ENCODE measurements at regions not wholly inside any gene's neighbourhood (a gene's known extent, or its start where the extent isn't known, plus 50 kb on each side); places are given as distances from the start of the nearest gene placed in this dataset.

DNA sequence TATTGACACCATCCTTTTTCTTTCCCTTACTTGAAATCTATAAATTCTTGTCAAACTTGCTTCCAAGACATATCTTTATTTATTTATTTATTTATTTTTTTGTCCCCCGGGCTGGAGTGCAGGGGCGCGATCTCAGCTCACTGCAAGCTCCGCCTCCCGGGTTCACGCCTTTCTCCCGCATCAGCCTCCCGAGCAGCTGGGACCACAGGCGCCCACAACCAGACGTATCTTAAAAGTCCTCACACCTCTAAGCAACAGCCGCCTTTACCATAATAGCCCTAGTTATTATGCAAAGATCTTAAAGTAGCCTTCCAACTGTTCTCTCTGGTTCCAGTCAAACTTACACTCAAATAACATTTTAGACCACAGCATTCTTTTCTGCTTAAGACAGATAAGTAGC lies 657.0 kb upstream of the B3GAT1 start:
- ATAC-seq (no peak), DNase-seq (no peak)
- intact Hi-C loops (cut with DNase I), result no loop called here
- H3K9me3 ChIP-seq, result no peaks in the 10 kb centered on the region
- no peaks in the 10 kb centered on the region for H3K27me3 ChIP-seq
- H3K4me1 ChIP-seq, result no peaks in the 10 kb centered on the region
- no peak overlapping the region for H3K27ac ChIP-seq
- H3K4me3 ChIP-seq, result no peak overlapping the region
- TF ChIP-seq, protein P1, sequence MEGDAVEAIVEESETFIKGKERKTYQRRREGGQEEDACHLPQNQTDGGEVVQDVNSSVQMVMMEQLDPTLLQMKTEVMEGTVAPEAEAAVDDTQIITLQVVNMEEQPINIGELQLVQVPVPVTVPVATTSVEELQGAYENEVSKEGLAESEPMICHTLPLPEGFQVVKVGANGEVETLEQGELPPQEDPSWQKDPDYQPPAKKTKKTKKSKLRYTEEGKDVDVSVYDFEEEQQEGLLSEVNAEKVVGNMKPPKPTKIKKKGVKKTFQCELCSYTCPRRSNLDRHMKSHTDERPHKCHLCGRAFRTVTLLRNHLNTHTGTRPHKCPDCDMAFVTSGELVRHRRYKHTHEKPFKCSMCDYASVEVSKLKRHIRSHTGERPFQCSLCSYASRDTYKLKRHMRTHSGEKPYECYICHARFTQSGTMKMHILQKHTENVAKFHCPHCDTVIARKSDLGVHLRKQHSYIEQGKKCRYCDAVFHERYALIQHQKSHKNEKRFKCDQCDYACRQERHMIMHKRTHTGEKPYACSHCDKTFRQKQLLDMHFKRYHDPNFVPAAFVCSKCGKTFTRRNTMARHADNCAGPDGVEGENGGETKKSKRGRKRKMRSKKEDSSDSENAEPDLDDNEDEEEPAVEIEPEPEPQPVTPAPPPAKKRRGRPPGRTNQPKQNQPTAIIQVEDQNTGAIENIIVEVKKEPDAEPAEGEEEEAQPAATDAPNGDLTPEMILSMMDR (IDR thresholded peaks at IDR 0.05), result no peak
- no peaks in the 10 kb centered on the region for H3K36me3 ChIP-seq

DNA sequence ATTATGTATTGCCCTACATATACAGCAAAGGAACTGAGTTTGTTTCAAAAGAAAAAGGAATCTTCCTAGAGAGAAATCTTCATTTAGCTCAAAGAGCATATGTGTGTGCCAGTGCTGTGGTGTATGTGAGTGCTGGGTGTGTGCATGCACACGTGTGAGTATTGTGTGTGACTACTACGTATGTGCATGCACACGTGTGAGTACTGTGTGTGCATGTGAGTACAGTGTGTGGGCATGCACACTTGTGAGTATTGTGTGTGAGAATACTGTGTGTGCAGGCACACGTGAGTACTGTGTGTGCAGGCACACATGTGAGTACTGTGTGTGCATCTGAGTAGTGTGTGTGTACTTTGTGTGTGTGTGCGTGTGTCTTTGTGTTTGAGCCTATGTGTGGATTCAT lies 651.0 kb upstream of the B3GAT1 start:
- Histone ChIP-seq H3K27ac (no peak overlapping the region), H3K27me3 (no peaks in the 10 kb centered on the region), H3K36me3 (no peaks in the 10 kb centered on the region), H3K9me3 (peaks cover 0 to 22% of the 10 kb centered on the region in 2 donors), H3K4me1 (no peaks in the 10 kb centered on the region), H3K4me3 (no peak overlapping the region)
- no peak for ATAC-seq
- intact Hi-C loops (cut with DNase I), result no loop called here
- TF ChIP-seq, protein P1 (IDR thresholded peaks at IDR 0.05), result no peak
- DNase-seq, result no peak

DNA sequence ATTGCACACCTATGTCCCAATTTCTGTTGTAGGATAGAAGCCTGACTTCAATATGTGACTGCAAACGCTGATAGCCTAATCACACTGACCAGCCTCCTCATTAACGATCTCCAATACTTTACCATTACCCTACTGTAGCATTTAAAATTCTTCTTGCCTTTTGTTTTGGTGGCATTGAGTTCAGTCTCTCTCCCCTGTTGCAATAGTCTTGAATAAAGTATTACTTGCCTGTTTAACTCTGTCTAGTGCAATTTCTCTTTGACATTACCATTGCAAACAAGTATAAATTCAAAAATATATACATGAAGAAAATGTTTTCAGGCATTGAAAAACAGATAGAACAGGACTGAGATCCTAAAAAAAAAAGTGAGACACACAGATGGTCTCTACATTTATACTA lies 649.1 kb upstream of the B3GAT1 start:
- no peaks in the 10 kb centered on the region for H3K36me3 ChIP-seq
- H3K27ac ChIP-seq, result no peak overlapping the region
- no peak overlapping the region for H3K4me3 ChIP-seq
- peaks cover 0 to 22% of the 10 kb centered on the region in 2 donors for H3K9me3 ChIP-seq
- TF ChIP-seq, protein P1 (IDR thresholded peaks at IDR 0.05), result no peak
- ATAC-seq (no peak), DNase-seq (no peak)
- no peaks in the 10 kb centered on the region for H3K27me3 ChIP-seq
- intact Hi-C loops (cut with DNase I), result no loop called here
- H3K4me1 ChIP-seq, result no peaks in the 10 kb centered on the region

DNA sequence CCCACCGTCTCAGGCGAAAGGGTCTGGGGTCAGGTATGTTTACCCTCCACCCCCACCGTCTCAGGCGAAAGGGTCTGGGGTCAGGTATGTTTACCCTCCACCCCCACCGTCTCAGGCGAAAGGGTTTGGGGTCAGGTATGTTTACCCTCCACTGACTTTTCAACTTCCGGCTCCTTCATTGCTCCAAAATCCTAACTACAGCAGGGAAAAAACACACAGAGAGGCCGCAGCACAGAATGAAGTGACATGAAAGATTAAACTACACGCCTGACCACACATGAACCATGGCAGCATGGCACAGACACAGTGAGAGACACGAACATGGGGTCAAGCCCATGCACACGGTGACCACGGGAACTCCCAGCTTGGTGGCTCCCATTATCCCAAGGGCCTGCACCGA lies 634.9 kb upstream of the B3GAT1 start:
- DNase-seq (no peak), ATAC-seq (no peak)
- no peaks in the 10 kb centered on the region for H3K36me3 ChIP-seq
- TF ChIP-seq, protein P1 (IDR thresholded peaks at IDR 0.05), result no peak
- H3K27me3 ChIP-seq, result peaks cover 0 to 26% of the 10 kb centered on the region in 2 donors
- no peaks in the 10 kb centered on the region for H3K4me1 ChIP-seq
- no peak overlapping the region for H3K4me3 ChIP-seq
- intact Hi-C loops (cut with DNase I), result no loop called here
- H3K9me3 ChIP-seq, result no peaks in the 10 kb centered on the region
- H3K27ac ChIP-seq, result no peak overlapping the region

DNA sequence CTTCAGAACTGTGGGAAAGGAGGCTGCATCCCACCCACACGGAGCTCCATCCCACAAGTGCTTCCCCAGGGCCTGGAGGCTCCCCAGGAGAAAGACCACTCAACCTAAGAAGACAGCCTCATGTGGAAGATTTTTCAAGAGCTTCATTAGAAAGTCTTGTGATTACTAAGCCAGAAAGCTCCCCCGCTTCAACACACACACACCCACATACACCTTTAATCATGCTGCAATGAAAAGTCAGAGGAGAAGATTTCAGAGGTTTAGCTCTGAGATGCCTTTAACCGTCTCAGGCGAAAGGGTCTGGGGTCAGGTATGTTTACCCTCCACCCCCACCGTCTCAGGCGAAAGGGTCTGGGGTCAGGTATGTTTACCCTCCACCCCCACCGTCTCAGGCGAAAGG lies 634.5 kb upstream of the B3GAT1 start:
- TF ChIP-seq, protein P1 (IDR thresholded peaks at IDR 0.05), result no peak
- ATAC-seq (no peak), DNase-seq (no peak)
- no peaks in the 10 kb centered on the region for H3K9me3 ChIP-seq
- no peaks in the 10 kb centered on the region for H3K4me1 ChIP-seq
- H3K4me3 ChIP-seq, result no peak overlapping the region
- no peaks in the 10 kb centered on the region for H3K36me3 ChIP-seq
- intact Hi-C loops (cut with DNase I), result no loop called here
- peaks cover 0 to 26% of the 10 kb centered on the region in 2 donors for H3K27me3 ChIP-seq
- no peak overlapping the region for H3K27ac ChIP-seq

Data from left lung (tissue), 4 donors.